ENCODE measurements at regions not wholly inside any gene's neighbourhood (a gene's known extent, or its start where the extent isn't known, plus 50 kb on each side); places are given as distances from the start of the nearest gene placed in this dataset.

DNA sequence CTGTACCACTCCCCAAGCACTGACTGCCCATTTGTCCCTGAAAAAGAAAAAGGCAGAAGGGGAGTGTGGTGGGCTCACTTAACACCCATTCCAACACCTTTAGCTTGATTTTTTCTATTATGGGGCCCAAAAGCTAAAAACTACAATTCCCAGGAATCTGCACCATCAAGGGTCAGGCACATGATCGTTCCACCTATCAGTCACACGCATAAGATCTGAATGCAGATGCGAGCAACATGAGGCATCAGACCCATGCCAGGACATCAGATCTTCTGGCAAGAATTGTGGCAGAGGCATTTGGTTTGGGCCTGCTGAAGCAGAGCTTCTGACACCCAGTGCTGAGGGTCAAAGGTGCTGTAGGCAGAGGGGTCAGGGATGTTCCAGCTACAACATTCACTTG, 595.9 kb downstream of the BCOR start:
- TF ChIP-seq, protein P1, sequence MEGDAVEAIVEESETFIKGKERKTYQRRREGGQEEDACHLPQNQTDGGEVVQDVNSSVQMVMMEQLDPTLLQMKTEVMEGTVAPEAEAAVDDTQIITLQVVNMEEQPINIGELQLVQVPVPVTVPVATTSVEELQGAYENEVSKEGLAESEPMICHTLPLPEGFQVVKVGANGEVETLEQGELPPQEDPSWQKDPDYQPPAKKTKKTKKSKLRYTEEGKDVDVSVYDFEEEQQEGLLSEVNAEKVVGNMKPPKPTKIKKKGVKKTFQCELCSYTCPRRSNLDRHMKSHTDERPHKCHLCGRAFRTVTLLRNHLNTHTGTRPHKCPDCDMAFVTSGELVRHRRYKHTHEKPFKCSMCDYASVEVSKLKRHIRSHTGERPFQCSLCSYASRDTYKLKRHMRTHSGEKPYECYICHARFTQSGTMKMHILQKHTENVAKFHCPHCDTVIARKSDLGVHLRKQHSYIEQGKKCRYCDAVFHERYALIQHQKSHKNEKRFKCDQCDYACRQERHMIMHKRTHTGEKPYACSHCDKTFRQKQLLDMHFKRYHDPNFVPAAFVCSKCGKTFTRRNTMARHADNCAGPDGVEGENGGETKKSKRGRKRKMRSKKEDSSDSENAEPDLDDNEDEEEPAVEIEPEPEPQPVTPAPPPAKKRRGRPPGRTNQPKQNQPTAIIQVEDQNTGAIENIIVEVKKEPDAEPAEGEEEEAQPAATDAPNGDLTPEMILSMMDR (IDR thresholded peaks at IDR 0.05; ENCODE audit: low read depth, low read length): no peak
- in situ Hi-C loops (cut with HindIII; ENCODE audit: low sequenced_read_pairs): no loop called here
- no peak for DNase-seq (ENCODE audit: low read depth, low spot score)
- H3K4me3 ChIP-seq (ENCODE audit: low read depth, low read length): no peak overlapping the region

DNA sequence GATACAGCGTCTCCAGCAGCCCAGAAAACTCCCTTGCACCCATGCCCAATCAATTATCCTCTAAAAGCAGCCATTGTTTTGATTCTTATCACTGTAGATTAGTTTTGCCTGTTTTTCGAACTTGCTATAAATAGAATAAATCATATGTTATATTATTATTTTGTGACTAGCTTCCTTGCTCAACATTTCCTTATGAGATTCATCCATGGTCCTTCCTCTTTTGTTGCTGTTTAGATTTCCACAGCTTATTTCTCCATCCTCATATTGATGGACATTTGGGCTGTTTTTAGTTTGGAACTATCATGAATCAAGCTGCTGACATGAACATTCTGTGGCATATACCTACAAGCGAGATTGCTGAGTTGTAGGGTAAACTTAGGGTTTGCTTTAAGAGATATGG, 595.3 kb downstream of the BCOR start:
- DNase-seq (ENCODE audit: low read depth, low spot score): no peak
- in situ Hi-C loops (cut with HindIII; ENCODE audit: low sequenced_read_pairs): no loop called here
- TF ChIP-seq, protein P1 (IDR thresholded peaks at IDR 0.05; ENCODE audit: low read depth, low read length): no peak
- H3K4me3 ChIP-seq (ENCODE audit: low read depth, low read length): no peak overlapping the region

DNA sequence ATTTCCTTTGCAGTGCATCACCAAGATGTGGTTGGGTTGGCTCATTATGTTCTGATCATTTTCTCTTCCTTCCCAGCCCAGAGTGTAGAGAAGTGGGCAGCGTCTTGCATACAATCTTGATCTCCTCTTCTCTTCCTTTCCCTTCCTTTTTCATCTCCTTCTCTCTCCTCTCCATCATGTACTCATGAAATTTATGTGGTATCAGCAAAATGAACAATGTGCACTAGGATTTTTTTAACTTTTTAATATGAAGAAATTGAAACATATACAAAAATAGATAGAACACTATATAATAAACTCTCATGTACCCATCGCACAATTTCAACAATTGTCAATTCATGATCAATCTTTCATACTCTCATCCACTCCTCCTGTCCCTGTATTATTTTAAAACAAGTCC, 593.5 kb downstream of the BCOR start:
- H3K4me3 ChIP-seq (ENCODE audit: low read depth, low read length): no peak overlapping the region
- in situ Hi-C loops (cut with HindIII; ENCODE audit: low sequenced_read_pairs): no loop called here
- DNase-seq (ENCODE audit: low read depth, low spot score): no peak
- TF ChIP-seq, protein P1 (IDR thresholded peaks at IDR 0.05; ENCODE audit: low read depth, low read length): no peak

DNA sequence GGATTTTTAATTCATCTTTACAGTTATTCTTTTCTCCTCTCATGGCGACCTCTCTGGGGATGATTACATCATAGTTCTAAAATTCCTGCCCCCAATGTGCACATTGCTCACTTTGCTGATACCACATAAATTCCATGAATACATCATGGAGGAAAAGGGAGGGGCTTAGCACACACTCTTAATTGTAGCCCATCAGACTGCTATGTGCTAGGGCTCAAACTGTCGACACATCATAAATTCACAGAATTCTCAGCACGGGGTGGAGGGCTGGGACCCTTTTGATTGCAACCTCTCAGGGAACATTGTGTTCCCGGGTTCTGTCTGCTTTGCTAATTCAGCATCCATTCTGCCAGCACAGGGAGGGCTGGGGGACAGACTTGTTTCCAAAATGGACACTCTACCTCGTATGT, 592.9 kb downstream of the BCOR start:
- DNase-seq (ENCODE audit: low read depth, low spot score): no peak
- no peak overlapping the region for H3K4me3 ChIP-seq (ENCODE audit: low read depth, low read length)
- TF ChIP-seq, protein P1 (IDR thresholded peaks at IDR 0.05; ENCODE audit: low read depth, low read length): no peak
- in situ Hi-C loops (cut with HindIII; ENCODE audit: low sequenced_read_pairs): no loop called here

DNA sequence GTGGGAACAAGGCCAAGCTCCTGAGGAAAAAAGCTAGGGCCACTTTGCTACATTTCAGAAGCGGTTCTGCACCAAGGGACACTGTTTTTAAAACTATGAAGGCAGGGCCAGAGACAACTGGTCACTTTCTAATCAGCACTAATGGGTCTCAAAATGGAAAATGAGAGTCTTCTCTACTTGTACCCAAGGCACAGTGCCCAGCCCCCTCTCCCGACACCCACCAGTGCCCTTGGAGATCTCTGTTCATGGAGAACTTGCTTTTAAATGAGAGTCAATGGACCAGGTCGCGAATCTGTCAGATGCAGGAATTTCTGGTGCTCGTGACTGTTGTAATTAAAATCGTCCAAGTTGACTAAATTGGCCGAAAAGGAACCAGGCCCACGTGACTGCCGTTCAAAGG, 591.6 kb downstream of the BCOR start:
- in situ Hi-C loops (cut with HindIII; ENCODE audit: low sequenced_read_pairs): no loop called here
- no peak for DNase-seq (ENCODE audit: low read depth, low spot score)
- no peak overlapping the region for H3K4me3 ChIP-seq (ENCODE audit: low read depth, low read length)
- TF ChIP-seq, protein P1 (IDR thresholded peaks at IDR 0.05; ENCODE audit: low read depth, low read length): no peak

DNA sequence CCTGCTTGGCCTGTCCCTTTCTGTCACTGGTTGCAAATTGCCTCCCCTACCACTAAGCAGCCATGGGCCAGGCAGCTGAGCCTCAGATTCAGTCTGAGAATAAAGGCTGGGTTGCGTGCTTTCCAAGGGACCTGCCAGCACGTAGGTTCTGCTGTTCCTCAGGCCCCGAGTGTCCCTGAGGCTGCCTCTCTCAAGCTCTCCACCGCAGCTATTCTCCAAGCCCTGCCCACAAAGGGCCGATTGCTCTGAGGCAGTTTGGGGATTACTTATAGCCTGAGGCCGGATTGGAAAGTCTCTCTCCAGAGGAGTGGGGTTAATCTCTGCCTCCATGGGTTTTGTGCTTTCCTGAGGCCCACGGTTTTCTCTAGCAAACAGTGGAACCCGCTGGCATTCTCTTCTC, 590.7 kb downstream of the BCOR start:
- TF ChIP-seq, protein P1 (IDR thresholded peaks at IDR 0.05; ENCODE audit: low read depth, low read length): no peak
- no peak for DNase-seq (ENCODE audit: low read depth, low spot score)
- in situ Hi-C loops (cut with HindIII; ENCODE audit: low sequenced_read_pairs): no loop called here
- no peak overlapping the region for H3K4me3 ChIP-seq (ENCODE audit: low read depth, low read length)
